ENCODE measurements at regions not wholly inside any gene's neighbourhood (a gene's known extent, or its start where the extent isn't known, plus 50 kb on each side); places are given as distances from the start of the nearest gene placed in this dataset.

DNA sequence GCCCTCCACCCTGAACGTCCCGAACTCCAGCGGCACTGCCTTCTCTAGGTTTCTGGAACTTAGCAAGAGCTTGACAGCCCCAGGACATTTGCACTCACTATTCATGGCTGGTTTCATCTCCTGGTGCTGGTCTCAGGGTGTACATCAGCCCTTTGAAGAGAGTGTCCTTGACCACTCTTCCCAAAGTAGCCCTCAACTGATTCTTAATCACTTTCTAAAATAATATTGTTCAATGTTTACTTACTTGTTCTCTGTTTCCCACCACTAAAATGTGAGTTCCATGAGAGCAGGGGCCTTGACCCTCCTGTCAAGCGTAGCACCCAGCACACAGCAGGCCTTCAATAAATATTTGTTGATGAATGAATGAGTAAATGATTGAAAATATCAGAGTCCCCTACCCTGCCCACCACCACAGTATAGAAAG is 262.5 kb downstream of the RHOU start:
- TF ChIP-seq CTCF (IDR thresholded peaks at IDR 0.05) (no peak), POLR2A (IDR thresholded peaks at IDR 0.05) (no peak), POLR2AphosphoS5 (IDR thresholded peaks at IDR 0.05) (no peak)
